ENCODE measurements at regions not wholly inside any gene's neighbourhood (a gene's known extent, or its start where the extent isn't known, plus 50 kb on each side); places are given as distances from the start of the nearest gene placed in this dataset.

DNA sequence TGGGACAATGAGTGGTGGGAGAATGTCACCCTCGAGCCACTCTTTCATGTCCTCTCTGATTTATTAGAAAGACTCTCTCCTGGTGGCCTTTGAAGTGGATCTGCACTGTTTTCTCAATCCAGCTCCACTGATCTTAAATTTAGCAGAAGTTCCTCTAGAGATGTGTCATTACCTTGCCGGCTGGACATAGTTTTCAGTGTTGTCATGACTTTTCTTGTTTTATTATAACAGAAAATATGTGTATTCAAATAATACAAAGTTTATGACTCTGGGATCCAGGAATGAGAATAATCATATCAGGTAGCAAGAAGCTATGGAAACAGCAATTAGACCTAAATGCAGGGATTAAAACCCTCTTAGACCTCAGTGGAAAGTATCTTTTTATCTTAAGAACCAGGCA lies 247.5 kb upstream of the ELAC2 start:
- TF ChIP-seq CTCF (conservative IDR thresholded peaks at IDR 0.05; ENCODE audit: low read length), result no peak
- no peak for TF ChIP-seq EZH2phosphoT487 (IDR thresholded peaks at IDR 0.05; ENCODE audit: borderline replicate concordance)
